Ramos (cell line): ENCODE measurements at regions not wholly inside any gene's neighbourhood (a gene's known extent, or its start where the extent isn't known, plus 50 kb on each side); places are given as distances from the start of the nearest gene placed in this dataset.
"Not testable (repeated sequence)": the region's sequence is repeated elsewhere in the genome, so short reads cannot be mapped to it uniquely, and the experiment has no call there.

Experiments
- in situ Hi-C: fragments of 300-500 bp; cut with MboI; formaldehyde crosslinking; loops from one replicate; pipeline ENCODE4 v1.14.3; 2022; ENCODE audit warnings: low sequenced_read_pairs; ENCODE audit not compliant: unreplicated experiment

GRCh38 chr4:112708772-112709171 is 71.8 kb downstream of the LARP7 start:
- in situ Hi-C loops: no loop called here

GRCh38 chr4:112714922-112715901 is 78.3 kb downstream of the LARP7 start:
- in situ Hi-C loops: no loop called here

GRCh38 chr4:112717856-112718255 is 80.9 kb downstream of the LARP7 start:
- in situ Hi-C loops: no loop called here

- in situ Hi-C loops: no loop called here
Observed at GRCh38 chr4:112721627-112722026, 84.7 kb downstream of the LARP7 start.

GRCh38 chr4:112726041-112726440 is 89.1 kb downstream of the LARP7 start:
- in situ Hi-C loops: no loop called here

- in situ Hi-C loops: not testable (repeated sequence)
Observed at GRCh38 chr4:112727728-112728127, 90.8 kb downstream of the LARP7 start.

GRCh38 chr4:112731715-112732114 is 94.8 kb downstream of the LARP7 start:
- in situ Hi-C loops: no loop called here

GRCh38 chr4:112732142-112732541 is 95.2 kb downstream of the LARP7 start:
- in situ Hi-C loops: no loop called here

- in situ Hi-C loops: no loop called here
Observed at GRCh38 chr4:112735474-112735951, 98.6 kb downstream of the LARP7 start.

GRCh38 chr4:112736718-112737135 is 99.8 kb downstream of the LARP7 start:
- in situ Hi-C loops: no loop called here

- in situ Hi-C loops: no loop called here
Observed at GRCh38 chr4:112739442-112739841, 102.5 kb downstream of the LARP7 start.

- in situ Hi-C loops: no loop called here
Observed at GRCh38 chr4:112747036-112747435, 110.1 kb downstream of the LARP7 start.

- in situ Hi-C loops: no loop called here
Observed at GRCh38 chr4:112748352-112748878, 111.5 kb downstream of the LARP7 start.

GRCh38 chr4:112750749-112751148 is 113.8 kb downstream of the LARP7 start:
- in situ Hi-C loops: loop anchor here (25.0 kb wide), 1 partner anchor 187 kb away; no protein-coding TSS in a partner anchor

GRCh38 chr4:112751447-112751846 is 114.5 kb downstream of the LARP7 start:
- in situ Hi-C loops: loop anchor here (25.0 kb wide), 1 partner anchor 186 kb away; no protein-coding TSS in a partner anchor

GRCh38 chr4:112752061-112752460 is 115.1 kb downstream of the LARP7 start:
- in situ Hi-C loops: loop anchor here (25.0 kb wide), 1 partner anchor 185 kb away; no protein-coding TSS in a partner anchor

- in situ Hi-C loops: loop anchor here (25.0 kb wide), 1 partner anchor 185 kb away; no protein-coding TSS in a partner anchor
Observed at GRCh38 chr4:112752510-112752909, 115.6 kb downstream of the LARP7 start.

- in situ Hi-C loops: loop anchor here (25.0 kb wide), 1 partner anchor 184 kb away; no protein-coding TSS in a partner anchor
Observed at GRCh38 chr4:112753333-112753732, 116.4 kb downstream of the LARP7 start.

GRCh38 chr4:112759313-112759712 is 122.4 kb downstream of the LARP7 start:
- in situ Hi-C loops: loop anchor here (25.0 kb wide), 1 partner anchor 178 kb away; no protein-coding TSS in a partner anchor

GRCh38 chr4:112765317-112765974 is 128.5 kb downstream of the LARP7 start:
- in situ Hi-C loops: loop anchor here (25.0 kb wide), 1 partner anchor 172 kb away; no protein-coding TSS in a partner anchor
